Kidney epithelial cell (primary cell): ENCODE measurements at regions not wholly inside any gene's neighbourhood (a gene's known extent, or its start where the extent isn't known, plus 50 kb on each side); places are given as distances from the start of the nearest gene placed in this dataset.

ENCODE experiments used
- DNase-seq: peaks from one replicate; pipeline ENCODE4 v3.0.0-alpha.2; 2010; ENCODE audit warnings: low read depth
- H3K27me3 ChIP-seq: 2 replicates; pipeline ENCODE4 v1.6.0; 2011; ENCODE audit warnings: low read length; ENCODE audit not compliant: control insufficient read depth, insufficient read depth
- H3K36me3 ChIP-seq: 2 replicates; pipeline ENCODE4 v1.5.1; 2011; ENCODE audit warnings: low read length; ENCODE audit not compliant: control insufficient read depth, insufficient read depth
- H3K4me3 ChIP-seq: 2 replicates; pipeline ENCODE4 v1.5.1; 2011; ENCODE audit warnings: low read depth, mild to moderate bottlenecking, control low read depth, low read length
- TF ChIP-seq, protein P1 (sequence below): IDR thresholded peaks from 2 replicates; pipeline ENCODE4 v1.5.1; 2011; ENCODE audit warnings: mild to moderate bottlenecking, moderate library complexity, low read length, control low read depth, inconsistent platforms; ENCODE audit not compliant: insufficient read depth, poor library complexity, severe bottlenecking

DNA sequence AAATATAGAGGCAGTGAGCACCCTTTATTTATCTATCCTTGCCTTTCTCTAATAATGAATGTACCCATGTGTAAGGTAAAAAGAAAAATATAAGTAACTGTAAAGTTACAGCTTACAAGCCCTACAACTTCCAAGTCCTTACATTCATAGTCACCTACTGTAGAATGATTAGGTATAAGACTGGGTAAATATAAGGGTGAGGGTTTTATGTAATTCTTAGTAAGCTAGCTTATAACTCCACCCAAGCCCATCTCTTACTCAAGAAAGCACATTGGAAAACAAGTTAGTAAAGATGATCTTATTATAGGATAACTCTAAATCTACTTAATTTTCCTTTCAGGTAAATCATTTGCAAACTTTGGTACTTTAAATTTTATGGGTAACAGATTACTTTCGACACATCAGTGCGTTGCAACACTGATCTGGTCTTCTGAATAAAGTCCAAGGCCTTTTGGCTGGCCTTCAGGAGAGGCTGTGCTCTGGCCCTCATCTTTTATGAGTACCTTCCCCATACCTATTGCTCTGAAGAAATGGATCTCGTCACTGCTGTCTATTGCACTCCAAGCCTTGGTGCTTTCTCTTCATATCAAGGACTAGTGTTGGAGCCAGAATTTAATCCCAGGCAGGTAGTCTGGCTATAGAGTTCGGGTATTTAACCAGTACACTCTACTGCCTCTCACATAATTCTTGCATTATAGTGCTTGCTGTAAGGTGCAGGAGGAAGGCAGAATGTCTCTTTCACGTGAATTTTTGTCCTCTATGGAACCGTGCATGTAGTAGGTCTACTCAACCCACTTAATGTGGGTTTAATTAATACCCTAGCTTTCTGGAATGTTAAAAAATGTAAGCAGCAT lies 443.6 kb upstream of the AR start:
- no peaks in the 10 kb centered on the region for H3K36me3 ChIP-seq
- no peak overlapping the region for H3K4me3 ChIP-seq
- TF ChIP-seq, protein P1, sequence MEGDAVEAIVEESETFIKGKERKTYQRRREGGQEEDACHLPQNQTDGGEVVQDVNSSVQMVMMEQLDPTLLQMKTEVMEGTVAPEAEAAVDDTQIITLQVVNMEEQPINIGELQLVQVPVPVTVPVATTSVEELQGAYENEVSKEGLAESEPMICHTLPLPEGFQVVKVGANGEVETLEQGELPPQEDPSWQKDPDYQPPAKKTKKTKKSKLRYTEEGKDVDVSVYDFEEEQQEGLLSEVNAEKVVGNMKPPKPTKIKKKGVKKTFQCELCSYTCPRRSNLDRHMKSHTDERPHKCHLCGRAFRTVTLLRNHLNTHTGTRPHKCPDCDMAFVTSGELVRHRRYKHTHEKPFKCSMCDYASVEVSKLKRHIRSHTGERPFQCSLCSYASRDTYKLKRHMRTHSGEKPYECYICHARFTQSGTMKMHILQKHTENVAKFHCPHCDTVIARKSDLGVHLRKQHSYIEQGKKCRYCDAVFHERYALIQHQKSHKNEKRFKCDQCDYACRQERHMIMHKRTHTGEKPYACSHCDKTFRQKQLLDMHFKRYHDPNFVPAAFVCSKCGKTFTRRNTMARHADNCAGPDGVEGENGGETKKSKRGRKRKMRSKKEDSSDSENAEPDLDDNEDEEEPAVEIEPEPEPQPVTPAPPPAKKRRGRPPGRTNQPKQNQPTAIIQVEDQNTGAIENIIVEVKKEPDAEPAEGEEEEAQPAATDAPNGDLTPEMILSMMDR: no peak
- H3K27me3 ChIP-seq: no peaks in the 10 kb centered on the region
- DNase-seq: no peak

DNA sequence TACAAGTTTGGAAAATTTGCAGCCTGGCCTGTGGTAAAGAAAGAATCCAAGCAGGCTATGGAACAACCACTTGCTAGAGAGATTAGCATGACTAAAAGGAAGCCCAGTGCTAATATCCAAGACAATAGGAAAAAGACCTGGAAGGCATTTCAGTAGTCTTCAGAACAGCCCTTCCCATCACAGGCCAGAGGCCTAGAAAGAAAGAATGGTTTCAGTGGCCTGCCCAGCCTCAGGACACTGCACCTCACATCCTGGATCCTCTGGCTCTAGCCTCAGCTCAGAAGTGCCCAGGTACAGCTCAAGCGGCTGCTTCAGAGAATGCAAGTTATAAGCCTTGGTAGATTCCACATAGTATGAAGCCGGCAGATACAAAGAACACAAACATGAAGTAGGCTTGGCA lies 449.8 kb upstream of the AR start:
- TF ChIP-seq, protein P1: no peak
- no peaks in the 10 kb centered on the region for H3K36me3 ChIP-seq
- H3K4me3 ChIP-seq: no peak overlapping the region
- no peaks in the 10 kb centered on the region for H3K27me3 ChIP-seq
- no peak for DNase-seq

DNA sequence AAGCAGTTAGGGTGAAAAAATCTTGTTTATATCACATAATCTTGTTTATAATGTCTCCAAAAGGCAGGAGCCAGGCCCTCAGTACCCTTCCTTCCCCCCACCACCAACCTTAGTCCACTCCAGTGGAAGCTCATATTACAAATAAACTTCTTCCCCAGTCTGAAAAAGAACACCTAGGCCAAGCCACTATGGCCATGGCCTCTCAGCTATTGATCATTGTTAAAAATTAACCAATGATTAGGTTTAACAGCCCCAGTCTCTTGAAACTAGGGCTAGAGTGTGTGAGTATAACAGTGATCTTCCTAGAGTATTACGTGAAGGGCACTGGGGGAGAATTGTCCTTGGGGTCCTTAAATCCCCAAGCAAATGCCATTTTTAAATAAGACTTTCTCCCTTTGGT lies 411.9 kb upstream of the EDA2R start:
- no peak for DNase-seq
- Histone ChIP-seq H3K4me3 (no peak overlapping the region), H3K27me3 (no peaks in the 10 kb centered on the region), H3K36me3 (no peaks in the 10 kb centered on the region)
- TF ChIP-seq, protein P1: no peak

DNA sequence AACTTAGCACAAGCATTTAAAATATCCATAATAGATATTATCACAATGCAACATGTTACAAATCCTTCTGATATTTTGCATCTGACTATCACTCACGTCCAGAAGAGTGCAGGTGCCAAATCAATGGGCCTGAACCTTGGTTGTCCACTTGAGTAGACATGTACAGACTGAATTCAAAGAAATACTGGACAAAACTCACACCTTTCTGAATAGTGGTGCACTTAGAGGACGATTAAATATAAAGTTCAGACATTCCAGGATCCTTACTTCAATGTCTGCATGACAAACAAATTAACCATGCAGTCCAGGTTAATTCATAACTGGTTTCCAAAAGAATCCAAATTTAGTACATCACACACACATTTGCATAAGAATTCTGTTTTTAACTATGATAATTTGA lies 406.0 kb upstream of the EDA2R start:
- H3K27me3 ChIP-seq: no peaks in the 10 kb centered on the region
- TF ChIP-seq, protein P1: no peak
- no peak for DNase-seq
- H3K36me3 ChIP-seq: no peaks in the 10 kb centered on the region
- no peak overlapping the region for H3K4me3 ChIP-seq

DNA sequence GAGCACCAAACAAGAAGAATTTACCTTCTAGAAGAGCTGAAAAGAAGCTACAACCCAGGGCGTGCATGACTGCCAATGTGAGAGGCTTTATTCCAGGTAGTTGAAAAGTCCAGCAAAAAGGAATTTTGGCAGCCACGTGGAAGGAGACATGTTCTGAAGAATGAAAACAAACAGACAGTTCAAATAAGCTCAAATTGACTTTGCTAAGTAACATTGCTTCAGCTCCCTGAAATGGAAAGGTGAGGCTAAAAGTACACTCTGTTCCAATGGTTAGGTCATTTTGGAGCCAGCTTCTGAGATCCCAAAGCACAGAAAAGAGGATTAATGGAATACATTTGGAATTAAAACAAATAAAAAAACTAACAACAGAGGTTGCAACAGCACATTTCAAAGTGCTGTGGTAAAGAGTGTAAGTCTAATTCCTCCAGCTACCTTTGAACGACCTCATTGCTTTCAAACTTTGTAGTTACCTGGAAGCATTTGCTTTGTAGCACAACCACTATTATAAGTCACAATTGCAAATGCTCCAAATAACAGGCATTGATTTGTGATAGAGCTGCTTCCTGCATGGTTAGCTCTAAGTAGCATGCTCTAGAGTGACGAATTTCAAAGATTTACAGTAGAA lies 405.3 kb upstream of the EDA2R start:
- H3K4me3 ChIP-seq: no peak overlapping the region
- TF ChIP-seq, protein P1: no peak
- H3K27me3 ChIP-seq: no peaks in the 10 kb centered on the region

More for the DNA sequence above, 405.3 kb upstream of the EDA2R start:
- DNase-seq: no peak
- H3K36me3 ChIP-seq: no peaks in the 10 kb centered on the region
